HT1080 (cell line): ENCODE measurements at regions not wholly inside any gene's neighbourhood (a gene's known extent, or its start where the extent isn't known, plus 50 kb on each side); places are given as distances from the start of the nearest gene placed in this dataset.

Experiments
- DNase-seq: peaks from one replicate; pipeline ENCODE4 v3.0.0-alpha.2; 2015; ENCODE audit warnings: low read depth

DNA sequence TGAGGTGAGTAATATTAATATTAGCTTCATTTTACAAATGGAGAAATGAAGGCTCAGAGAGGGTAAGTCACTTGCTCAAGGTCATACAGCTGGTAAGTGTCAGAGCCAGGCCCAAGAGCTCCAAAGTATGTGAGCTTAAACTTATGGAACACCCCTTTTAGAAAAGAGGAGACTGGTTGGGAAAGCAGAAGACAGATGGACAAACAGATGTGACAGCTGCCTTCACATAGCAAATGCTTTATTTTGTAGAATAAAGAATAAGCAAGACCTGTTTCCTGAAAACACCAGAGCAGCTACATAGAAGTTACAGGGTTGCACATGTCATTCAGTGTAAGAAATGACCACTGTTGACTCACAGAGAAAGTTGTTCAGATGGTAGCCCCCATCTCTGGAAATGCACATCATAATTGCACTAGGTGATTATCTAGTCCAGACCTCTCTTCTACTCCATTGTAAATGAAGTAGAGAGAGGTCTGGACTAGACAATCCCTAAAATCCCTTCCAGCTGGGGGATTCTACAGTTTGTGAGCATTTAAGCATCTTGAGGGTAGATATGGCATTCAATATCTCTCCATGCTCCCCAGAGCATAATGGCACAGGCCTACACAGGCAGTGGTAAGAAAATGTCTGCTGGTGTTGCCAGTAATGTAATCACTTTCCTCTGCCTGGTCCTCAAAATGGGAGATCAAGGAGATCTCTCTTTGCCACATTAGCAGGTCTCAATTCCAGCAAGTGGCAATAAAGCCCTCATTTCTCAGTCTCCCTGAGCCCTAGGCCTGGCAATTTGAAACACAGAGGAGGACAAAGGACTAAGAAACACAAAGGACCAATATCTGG, 188.2 kb upstream of the FGGY start:
- no peak for DNase-seq

- DNase-seq: no peak
Measured at GRCh38 chr1:59110271-59110670, 186.6 kb upstream of the FGGY start.

DNA sequence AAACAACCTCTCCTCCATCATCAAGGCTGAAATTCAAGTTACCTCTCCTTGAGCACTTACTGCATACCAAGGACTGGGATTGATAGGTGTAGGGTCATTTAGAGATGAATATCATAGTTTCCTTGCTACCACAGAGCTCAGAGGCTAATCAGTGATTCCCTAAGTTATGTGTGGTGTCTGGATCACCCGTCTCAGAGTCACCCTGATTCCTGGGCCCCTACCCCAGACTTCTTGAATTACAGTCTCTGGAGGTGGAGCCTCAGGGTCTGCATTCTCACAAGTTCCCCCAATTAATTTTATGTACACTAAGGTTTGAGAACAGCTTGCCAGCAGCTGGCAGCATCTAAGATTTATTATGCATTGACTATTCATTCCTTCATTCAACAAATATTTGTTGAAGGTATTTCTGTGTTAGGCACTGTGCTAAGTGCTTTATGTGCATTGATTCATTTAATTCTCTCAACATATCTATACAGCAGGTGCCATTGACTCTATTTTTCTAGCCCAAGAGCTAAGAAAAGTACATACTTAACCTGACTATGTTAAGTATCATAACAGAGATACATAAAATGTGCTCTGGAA, 182.9 kb upstream of the FGGY start:
- DNase-seq: no peak

GRCh38 chr1:59115865-59116264, 181.0 kb upstream of the FGGY start:
- DNase-seq: no peak

- peak; percentile 68 for DNase-seq
Measured at GRCh38 chr1:59116920-59117542, 179.9 kb upstream of the FGGY start.

- no peak for DNase-seq
Measured at GRCh38 chr1:59122527-59122926, 174.4 kb upstream of the FGGY start.

DNA sequence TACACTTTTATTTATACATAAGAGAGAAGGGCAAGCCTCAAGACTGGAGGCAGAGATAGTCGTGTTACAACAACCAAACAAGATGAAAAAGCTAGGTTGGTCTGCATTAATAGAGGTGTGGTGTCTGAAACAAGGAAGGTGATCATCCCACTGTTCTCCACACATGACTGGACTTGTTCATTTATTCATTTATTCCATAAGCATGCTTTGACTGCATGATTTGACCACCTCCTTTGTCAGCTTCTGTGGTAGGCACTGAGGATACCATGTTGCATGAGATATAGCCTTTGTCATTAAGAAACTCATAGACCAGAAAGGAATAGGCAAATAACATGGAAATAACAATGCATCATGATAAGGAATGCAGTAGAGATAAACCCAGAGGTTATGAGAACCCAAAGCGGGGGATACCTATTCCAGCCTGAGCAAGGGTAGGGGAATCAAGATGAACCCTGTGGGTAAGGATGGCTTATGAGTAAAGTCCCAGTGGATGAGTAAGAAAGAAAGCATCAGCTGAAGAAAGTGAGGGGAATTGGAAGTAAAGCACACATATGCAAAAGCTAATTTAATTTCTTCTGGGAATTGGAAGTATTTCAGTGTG, 173.7 kb upstream of the FGGY start:
- peak; percentile 45 for DNase-seq

DNA sequence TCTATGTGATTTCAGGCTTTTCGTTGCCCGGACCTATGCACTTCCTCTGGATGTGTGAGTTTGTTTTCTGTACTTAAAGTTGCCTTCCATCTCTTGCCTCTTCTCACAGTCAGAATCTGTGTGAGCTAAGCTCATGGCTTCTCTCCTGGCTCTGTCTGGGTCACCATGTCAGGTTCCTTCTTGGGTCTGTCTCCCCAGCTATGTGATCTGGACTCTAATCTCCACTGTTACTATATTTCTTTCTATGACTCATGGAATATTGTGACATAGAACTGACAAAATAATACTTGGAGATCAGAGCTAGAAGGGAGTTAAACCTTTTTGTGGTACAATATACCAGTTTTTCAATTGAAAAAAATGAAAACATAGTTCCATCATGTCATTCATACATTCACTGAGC, 172.7 kb upstream of the FGGY start:
- no peak for DNase-seq

DNA sequence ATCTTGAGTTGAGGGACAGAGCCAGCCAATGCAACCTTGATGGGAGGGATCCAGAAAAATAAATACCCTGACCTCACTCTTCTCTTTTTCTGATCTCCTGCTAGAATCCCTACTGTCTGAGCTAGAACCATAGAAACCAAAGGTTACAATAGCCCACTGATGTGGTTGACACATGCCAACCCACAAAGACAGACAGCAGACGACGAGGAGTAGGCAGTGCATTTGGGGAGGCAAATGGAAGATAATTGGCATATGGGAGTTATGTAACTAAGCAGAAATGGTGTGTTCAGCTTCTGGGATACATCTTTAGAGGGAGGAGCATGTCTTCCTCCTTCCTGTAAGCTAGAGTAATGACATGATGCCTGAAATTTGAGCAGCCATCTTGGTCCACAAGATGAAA, 171.7 kb upstream of the FGGY start:
- no peak for DNase-seq

GRCh38 chr1:59125676-59126320, 171.1 kb upstream of the FGGY start:
- DNase-seq: no peak

GRCh38 chr1:59126366-59126765, 170.5 kb upstream of the FGGY start:
- DNase-seq: no peak

DNA sequence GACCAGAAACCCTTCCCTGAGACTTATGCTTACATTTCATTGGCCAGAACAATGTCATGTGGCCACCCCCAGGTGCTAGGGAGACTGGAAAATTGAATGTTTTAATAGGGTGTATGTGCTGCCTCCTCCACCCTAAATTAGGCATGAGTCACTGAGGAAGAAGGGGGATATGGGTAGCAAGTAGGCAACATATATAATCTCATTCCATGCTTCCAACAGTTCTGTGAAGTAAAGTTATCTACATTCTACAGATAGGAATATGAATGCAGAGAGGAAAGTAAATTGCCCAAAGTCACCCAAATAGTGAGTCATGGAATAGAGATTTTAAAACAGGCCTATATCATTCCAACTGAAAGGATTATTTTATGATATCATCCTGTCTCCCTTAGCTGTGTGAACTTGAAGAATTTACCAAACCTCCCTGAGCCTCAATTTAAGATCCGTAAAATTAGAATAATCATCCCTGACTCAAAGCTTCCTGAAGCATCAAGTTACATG, 168.6 kb upstream of the FGGY start:
- DNase-seq: peak; percentile 58

DNA sequence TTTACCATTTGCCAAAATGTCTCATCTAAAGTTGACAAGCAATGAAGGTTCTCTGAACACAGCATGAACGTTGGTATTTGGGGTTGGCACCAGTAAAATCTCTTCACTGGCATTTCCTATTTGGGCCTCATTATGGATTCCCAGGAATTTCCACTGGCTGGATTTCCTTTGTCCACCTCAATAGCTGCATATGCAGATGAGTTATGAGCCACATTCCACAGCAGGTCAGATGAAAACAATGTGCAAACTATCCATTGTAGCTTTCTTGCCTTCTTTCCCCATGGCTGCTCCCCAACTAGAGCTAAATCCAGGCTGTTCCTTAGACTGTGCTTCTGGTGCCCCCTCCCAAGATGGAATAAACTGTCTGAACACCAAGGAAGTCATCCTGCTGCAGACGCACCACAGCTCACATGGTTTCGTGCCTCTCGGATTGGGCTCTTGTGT, 168.1 kb upstream of the FGGY start:
- peak; percentile 71 for DNase-seq

GRCh38 chr1:59132295-59132694, 164.6 kb upstream of the FGGY start:
- no peak for DNase-seq

DNA sequence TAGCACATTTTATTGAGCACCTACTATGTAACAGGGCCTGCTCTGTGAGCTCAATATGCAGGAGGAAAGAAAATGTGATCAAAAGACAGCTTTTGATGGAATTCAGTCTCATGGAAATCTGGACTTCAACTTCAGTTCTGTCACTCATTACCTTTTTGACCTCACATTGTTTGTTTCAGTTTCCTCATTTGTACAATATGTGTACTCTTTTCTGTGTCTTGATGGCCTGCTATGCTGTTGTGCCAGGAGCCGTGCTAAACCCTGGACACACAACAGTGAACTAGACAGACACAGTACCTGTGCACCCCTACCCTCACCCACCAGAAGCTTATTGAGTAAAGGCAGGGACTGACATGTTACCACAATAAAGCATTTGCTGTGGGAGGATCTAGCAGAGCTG, 162.9 kb upstream of the FGGY start:
- no peak for DNase-seq

- DNase-seq: no peak
Measured at GRCh38 chr1:59135761-59136255, 161.1 kb upstream of the FGGY start.

DNA sequence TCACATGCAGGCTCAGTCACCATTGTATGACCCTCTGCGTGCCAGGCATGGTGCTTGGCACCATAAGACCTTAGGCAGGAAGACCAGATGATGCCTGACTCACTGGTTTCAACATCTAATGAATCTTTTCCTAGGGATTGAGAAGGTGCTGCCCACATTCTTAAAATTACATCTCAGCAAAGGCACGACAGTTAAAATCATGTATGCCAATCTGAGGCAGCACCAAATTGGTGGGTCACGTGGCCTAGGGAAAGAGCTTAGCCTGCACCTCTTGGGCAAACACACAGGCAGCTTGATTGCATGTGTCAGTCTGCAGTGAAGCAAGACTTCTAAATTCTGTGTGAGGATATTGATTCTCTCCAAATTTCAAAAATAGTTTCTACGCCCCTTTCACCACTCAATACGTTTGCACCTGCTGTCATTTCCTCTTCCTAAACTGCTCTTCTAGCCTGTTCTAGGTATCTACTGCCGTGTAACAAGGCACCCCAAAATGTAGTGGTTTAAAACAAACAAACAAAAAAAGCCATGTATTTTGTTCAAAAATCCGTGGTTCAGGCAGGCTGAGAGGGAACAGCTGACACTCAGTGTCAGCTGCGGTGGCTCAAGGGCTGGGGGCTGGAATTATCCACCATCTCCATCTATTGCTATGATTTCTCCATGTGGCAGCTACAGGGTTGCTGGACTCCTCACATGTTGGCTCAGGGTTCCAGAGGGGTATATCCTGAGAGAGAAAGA, 160.2 kb upstream of the FGGY start:
- peak; percentile 78 for DNase-seq

GRCh38 chr1:59137276-59137615, 159.6 kb upstream of the FGGY start:
- no peak for DNase-seq

DNA sequence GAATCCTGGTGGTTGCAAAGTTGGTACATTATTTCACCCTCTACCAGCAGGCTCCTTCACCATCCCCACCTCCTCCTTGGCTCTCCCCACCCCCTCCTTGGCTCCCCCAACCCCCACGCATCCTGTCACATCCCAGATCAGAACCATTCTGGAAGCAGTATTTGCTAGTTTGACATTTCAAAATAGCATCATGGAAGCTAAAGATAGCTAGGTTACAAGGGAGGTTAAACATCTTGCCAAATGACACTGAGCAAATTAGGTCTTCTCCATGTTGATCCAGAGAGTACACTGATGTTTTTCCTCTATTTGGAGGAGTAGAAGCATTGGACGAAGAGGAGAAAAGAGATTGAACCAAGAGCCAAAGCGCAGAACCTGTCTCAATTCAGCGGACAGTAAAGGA, 158.9 kb upstream of the FGGY start:
- DNase-seq: no peak

GRCh38 chr1:59138402-59138801, 158.5 kb upstream of the FGGY start:
- no peak for DNase-seq

- DNase-seq: peak; percentile 40
Measured at GRCh38 chr1:59139396-59139795, 157.5 kb upstream of the FGGY start.
